ENCODE measurements at regions not wholly inside any gene's neighbourhood (a gene's known extent, or its start where the extent isn't known, plus 50 kb on each side); places are given as distances from the start of the nearest gene placed in this dataset.

DNA sequence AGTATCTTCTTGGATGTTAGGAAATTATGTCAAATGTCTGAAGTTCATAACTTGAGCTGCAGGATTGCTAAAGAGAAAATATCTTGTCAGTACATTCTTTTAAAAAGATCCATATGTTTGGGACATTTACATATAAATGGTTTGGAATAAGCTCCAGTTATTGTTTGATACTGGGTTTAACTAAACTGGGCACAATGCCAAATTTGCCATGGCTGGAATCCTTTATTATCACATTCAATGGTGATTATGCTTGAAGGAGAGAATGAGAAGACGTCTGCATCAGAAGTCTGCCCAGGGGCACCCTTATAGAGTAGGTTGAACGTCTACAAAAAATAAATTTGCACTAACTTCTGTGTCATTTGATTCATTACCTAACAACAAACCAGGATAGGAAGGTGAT lies 652.5 kb downstream of the AMY1C start:
- H3K4me1 Mint-ChIP-seq (ENCODE audit: insufficient read depth, unreplicated experiment): no peaks in the 10 kb centered on the region
- TF ChIP-seq, protein P1, sequence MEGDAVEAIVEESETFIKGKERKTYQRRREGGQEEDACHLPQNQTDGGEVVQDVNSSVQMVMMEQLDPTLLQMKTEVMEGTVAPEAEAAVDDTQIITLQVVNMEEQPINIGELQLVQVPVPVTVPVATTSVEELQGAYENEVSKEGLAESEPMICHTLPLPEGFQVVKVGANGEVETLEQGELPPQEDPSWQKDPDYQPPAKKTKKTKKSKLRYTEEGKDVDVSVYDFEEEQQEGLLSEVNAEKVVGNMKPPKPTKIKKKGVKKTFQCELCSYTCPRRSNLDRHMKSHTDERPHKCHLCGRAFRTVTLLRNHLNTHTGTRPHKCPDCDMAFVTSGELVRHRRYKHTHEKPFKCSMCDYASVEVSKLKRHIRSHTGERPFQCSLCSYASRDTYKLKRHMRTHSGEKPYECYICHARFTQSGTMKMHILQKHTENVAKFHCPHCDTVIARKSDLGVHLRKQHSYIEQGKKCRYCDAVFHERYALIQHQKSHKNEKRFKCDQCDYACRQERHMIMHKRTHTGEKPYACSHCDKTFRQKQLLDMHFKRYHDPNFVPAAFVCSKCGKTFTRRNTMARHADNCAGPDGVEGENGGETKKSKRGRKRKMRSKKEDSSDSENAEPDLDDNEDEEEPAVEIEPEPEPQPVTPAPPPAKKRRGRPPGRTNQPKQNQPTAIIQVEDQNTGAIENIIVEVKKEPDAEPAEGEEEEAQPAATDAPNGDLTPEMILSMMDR (IDR thresholded peaks at IDR 0.05; ENCODE audit: unreplicated experiment): no peak
- no TSS peak for BruUV-seq (replicated peaks)
- intact Hi-C loops (cut with micrococcal nuclease): no loop called here
- no peaks in the 10 kb centered on the region for H3K36me3 Mint-ChIP-seq (ENCODE audit: insufficient read depth, unreplicated experiment)
- H3K9me3 Mint-ChIP-seq (ENCODE audit: unreplicated experiment): no peaks in the 10 kb centered on the region
- no peak overlapping the region for H3K4me3 Mint-ChIP-seq (ENCODE audit: unreplicated experiment)
- no peak for DNase-seq (ENCODE audit: unreplicated experiment)
- ChIA-PET POLR2A (no interaction called here), CTCF (no interaction called here)
- no peaks in the 10 kb centered on the region for H3K27me3 Mint-ChIP-seq (ENCODE audit: insufficient read depth, unreplicated experiment)
- no peak overlapping the region for H3K27ac Mint-ChIP-seq (ENCODE audit: low read depth, unreplicated experiment)

DNA sequence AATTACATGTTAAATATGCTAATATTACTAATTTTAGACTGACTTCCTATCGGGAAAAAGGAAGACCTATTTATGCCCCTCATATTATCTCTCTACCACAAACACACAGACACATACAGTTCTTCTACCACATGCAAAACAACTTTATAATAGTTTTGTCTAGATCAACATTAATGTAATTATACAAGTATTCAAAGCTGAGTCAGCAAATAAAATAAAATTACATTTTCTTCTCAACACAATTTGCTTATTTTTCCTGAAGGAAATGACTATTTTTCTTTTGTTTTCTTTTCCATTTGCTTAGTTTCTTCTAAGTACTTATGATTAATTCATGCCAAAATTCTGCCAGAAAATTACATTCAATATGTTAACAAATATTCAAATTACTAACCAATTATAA lies 654.2 kb downstream of the AMY1C start:
- H3K9me3 Mint-ChIP-seq (ENCODE audit: unreplicated experiment): no peaks in the 10 kb centered on the region
- no peak overlapping the region for H3K27ac Mint-ChIP-seq (ENCODE audit: low read depth, unreplicated experiment)
- H3K27me3 Mint-ChIP-seq (ENCODE audit: insufficient read depth, unreplicated experiment): no peaks in the 10 kb centered on the region
- ChIA-PET POLR2A (interaction anchor here (0.6 kb wide), 1 partner anchor 404 kb away, joined by 3 read pairs; no protein-coding TSS in a partner anchor), CTCF (no interaction called here)
- no peak for DNase-seq (ENCODE audit: unreplicated experiment)
- H3K36me3 Mint-ChIP-seq (ENCODE audit: insufficient read depth, unreplicated experiment): no peaks in the 10 kb centered on the region
- intact Hi-C loops (cut with micrococcal nuclease): no loop called here
- TF ChIP-seq, protein P1 (IDR thresholded peaks at IDR 0.05; ENCODE audit: unreplicated experiment): no peak
- H3K4me3 Mint-ChIP-seq (ENCODE audit: unreplicated experiment): no peak overlapping the region
- no TSS peak for BruUV-seq (replicated peaks)
- H3K4me1 Mint-ChIP-seq (ENCODE audit: insufficient read depth, unreplicated experiment): no peaks in the 10 kb centered on the region

DNA sequence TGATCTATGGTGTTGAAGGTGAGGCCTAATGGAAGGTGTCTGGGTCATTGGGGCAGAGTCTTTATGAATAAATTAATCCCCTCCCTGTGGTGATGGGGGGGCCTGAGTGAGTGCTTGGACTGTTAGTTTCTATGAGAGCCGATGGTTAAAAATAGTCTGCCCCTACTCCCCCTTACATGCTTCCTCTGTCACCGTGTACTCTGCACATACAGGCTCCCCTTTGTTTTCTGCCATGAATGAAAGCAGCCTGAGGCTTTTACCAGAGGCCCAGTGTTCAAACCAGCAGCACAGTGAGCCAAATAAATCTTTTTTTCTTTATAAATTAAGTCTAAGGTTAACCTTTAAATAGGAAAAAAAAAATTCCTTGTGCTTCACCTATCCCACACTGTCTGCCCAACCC lies 657.0 kb downstream of the AMY1C start:
- no peaks in the 10 kb centered on the region for H3K27me3 Mint-ChIP-seq (ENCODE audit: insufficient read depth, unreplicated experiment)
- DNase-seq (ENCODE audit: unreplicated experiment): no peak
- TF ChIP-seq, protein P1 (IDR thresholded peaks at IDR 0.05; ENCODE audit: unreplicated experiment): no peak
- no peak overlapping the region for H3K4me3 Mint-ChIP-seq (ENCODE audit: unreplicated experiment)
- POLR2A ChIA-PET: no interaction called here
- H3K36me3 Mint-ChIP-seq (ENCODE audit: insufficient read depth, unreplicated experiment): no peaks in the 10 kb centered on the region
- H3K4me1 Mint-ChIP-seq (ENCODE audit: insufficient read depth, unreplicated experiment): no peaks in the 10 kb centered on the region
- H3K9me3 Mint-ChIP-seq (ENCODE audit: unreplicated experiment): no peaks in the 10 kb centered on the region
- H3K27ac Mint-ChIP-seq (ENCODE audit: low read depth, unreplicated experiment): no peak overlapping the region
- intact Hi-C loops (cut with micrococcal nuclease): no loop called here
- CTCF ChIA-PET: no interaction called here
- no TSS peak for BruUV-seq (replicated peaks)

DNA sequence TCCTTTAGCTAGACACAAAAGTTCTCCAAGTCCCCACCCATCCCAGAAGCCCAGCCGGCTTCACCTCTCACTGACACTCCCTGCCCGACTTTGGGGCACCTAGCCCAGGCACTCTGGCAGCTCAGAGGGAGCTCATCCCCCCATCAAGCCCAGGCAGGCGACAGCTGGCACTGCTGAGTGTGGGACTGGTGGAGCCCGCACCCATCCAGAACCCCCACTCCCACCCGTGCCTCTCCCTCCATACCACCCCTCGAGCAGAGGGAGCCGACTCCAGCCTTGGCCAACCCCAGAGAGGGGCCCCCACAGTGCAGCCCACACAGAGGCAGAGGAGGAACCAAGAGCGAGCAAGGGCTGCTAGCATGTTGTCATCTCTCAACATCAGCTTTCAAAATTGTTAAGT lies 658.6 kb downstream of the AMY1C start:
- TF ChIP-seq, protein P1 (IDR thresholded peaks at IDR 0.05; ENCODE audit: unreplicated experiment): no peak
- no peak overlapping the region for H3K27ac Mint-ChIP-seq (ENCODE audit: low read depth, unreplicated experiment)
- H3K9me3 Mint-ChIP-seq (ENCODE audit: unreplicated experiment): no peaks in the 10 kb centered on the region
- no peak overlapping the region for H3K4me3 Mint-ChIP-seq (ENCODE audit: unreplicated experiment)
- POLR2A ChIA-PET: no interaction called here
- no peaks in the 10 kb centered on the region for H3K27me3 Mint-ChIP-seq (ENCODE audit: insufficient read depth, unreplicated experiment)
- CTCF ChIA-PET: interaction anchor here (1.1 kb wide), 1 partner anchor 22 kb away, joined by 5 read pairs; no protein-coding TSS in a partner anchor
- H3K36me3 Mint-ChIP-seq (ENCODE audit: insufficient read depth, unreplicated experiment): no peaks in the 10 kb centered on the region
- intact Hi-C loops (cut with micrococcal nuclease): no loop called here
- no peaks in the 10 kb centered on the region for H3K4me1 Mint-ChIP-seq (ENCODE audit: insufficient read depth, unreplicated experiment)
- no peak for DNase-seq (ENCODE audit: unreplicated experiment)
- BruUV-seq (replicated peaks): no TSS peak

Measured in MCF 10A (cell line).